ENCODE measurements at regions not wholly inside any gene's neighbourhood (a gene's known extent, or its start where the extent isn't known, plus 50 kb on each side); places are given as distances from the start of the nearest gene placed in this dataset.
"Not testable (repeated sequence)": the region's sequence is repeated elsewhere in the genome, so short reads cannot be mapped to it uniquely, and the experiment has no call there.

DNA sequence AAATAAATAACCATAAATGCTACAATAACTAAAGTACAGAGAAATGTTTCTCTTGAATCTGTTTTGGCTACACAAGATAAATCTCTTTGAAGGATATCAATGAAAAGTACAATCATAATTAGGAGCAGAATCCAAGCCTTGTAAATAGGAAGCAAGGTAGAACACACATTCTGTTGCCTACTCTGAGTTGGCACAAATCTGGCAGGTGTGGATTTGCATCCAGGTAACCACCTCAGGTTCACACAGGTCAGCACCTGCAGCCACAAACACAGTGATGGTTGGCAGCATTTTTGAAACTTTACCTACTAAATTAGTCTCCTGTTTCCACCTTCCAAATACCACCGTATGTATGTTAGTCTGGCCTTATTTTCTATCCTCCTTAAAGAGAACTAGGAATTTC is 105.3 kb upstream of the PIK3R1 start:
- Histone ChIP-seq H3K27me3 (ENCODE audit: control insufficient read depth in 1 of 2, insufficient read depth in 2 of 2, low read length in 2 of 2) (no peaks in the 10 kb centered on the region), H3K4me1 (ENCODE audit: insufficient read depth, low read length) (no peaks in the 10 kb centered on the region), H3K36me3 (ENCODE audit: insufficient read depth, low read length) (no peaks in the 10 kb centered on the region), H3K4me3 (ENCODE audit: low read length) (no peak overlapping the region), H3K9me3 (ENCODE audit: control insufficient read depth in 1 of 2, insufficient read depth in 1 of 2, low read length in 2 of 2) (no peaks in the 10 kb centered on the region), H3K27ac (ENCODE audit: low read depth in 1 of 2, low read length in 2 of 2) (no peak overlapping the region)
- ATAC-seq (ENCODE audit: poor library complexity) (no peak), DNase-seq (no peak)
- H3K9me3 Mint-ChIP-seq: no peaks in the 10 kb centered on the region
- no peaks in the 10 kb centered on the region for H3K4me1 Mint-ChIP-seq (ENCODE audit: low read depth)
- H3K27ac Mint-ChIP-seq: no peak overlapping the region
- POLR2A ChIA-PET: no interaction called here
- intact Hi-C loops (cut with DNase I, micrococcal nuclease): no loop called here
- no peak overlapping the region for H3K4me3 Mint-ChIP-seq
- no peaks in the 10 kb centered on the region for H3K36me3 Mint-ChIP-seq (ENCODE audit: low read depth)
- CTCF ChIA-PET: no interaction called here
- no peaks in the 10 kb centered on the region for H3K27me3 Mint-ChIP-seq
- TF ChIP-seq, protein P1, sequence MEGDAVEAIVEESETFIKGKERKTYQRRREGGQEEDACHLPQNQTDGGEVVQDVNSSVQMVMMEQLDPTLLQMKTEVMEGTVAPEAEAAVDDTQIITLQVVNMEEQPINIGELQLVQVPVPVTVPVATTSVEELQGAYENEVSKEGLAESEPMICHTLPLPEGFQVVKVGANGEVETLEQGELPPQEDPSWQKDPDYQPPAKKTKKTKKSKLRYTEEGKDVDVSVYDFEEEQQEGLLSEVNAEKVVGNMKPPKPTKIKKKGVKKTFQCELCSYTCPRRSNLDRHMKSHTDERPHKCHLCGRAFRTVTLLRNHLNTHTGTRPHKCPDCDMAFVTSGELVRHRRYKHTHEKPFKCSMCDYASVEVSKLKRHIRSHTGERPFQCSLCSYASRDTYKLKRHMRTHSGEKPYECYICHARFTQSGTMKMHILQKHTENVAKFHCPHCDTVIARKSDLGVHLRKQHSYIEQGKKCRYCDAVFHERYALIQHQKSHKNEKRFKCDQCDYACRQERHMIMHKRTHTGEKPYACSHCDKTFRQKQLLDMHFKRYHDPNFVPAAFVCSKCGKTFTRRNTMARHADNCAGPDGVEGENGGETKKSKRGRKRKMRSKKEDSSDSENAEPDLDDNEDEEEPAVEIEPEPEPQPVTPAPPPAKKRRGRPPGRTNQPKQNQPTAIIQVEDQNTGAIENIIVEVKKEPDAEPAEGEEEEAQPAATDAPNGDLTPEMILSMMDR (IDR thresholded peaks at IDR 0.05): no peak

DNA sequence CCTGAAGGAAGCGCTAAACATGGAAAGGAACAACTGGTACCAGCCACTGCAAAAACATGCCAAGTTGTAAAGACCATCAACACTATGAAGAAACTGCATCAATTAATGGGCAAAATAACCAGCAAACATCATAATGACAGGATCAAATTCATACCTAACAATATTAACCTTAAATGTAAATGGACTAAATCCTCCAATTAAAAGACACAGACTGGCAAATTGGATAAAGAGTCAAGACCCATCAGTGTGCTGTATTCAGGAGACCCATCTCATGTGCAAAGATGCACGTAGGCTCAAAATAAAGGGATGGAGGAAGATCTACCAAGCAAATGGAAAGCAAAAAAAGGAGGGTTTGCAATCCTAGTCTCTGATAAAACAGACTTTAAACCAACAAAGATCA is 111.3 kb upstream of the PIK3R1 start:
- H3K27ac Mint-ChIP-seq; intact Hi-C loops (cut with DNase I, micrococcal nuclease); CTCF ChIA-PET; H3K9me3 ChIP-seq (ENCODE audit: control insufficient read depth in 1 of 2, insufficient read depth in 1 of 2, low read length in 2 of 2); POLR2A ChIA-PET; H3K36me3 ChIP-seq (ENCODE audit: insufficient read depth, low read length); H3K4me1 Mint-ChIP-seq (ENCODE audit: low read depth); H3K9me3 Mint-ChIP-seq; H3K27ac ChIP-seq (ENCODE audit: low read depth in 1 of 2, low read length in 2 of 2); H3K4me3 Mint-ChIP-seq; H3K36me3 Mint-ChIP-seq (ENCODE audit: low read depth); H3K4me1 ChIP-seq (ENCODE audit: insufficient read depth, low read length); H3K4me3 ChIP-seq (ENCODE audit: low read length); H3K27me3 Mint-ChIP-seq; ATAC-seq (ENCODE audit: poor library complexity); DNase-seq; H3K27me3 ChIP-seq (ENCODE audit: control insufficient read depth in 1 of 2, insufficient read depth in 2 of 2, low read length in 2 of 2): not testable (repeated sequence)

DNA sequence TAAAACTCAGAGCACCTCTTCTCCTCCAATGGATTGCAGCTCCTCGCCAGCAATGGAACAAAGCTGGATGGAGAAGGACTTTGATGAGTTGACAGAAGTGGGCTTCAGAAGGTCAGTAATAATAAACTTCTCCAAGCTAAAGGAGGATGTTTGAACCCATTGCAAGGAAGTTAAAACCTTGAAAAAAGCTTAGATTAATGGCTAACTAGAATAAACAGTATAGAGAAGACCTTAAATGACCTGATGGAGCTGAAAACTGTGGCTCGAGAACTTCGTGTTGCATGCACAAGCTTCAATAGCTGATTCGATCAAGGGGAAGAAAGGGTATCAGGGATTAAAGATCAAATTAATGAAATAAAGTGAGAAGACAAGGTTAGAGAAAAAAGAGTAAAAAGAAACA is 112.3 kb upstream of the PIK3R1 start:
- DNase-seq; H3K27ac Mint-ChIP-seq; CTCF ChIA-PET; H3K27ac ChIP-seq (ENCODE audit: low read depth in 1 of 2, low read length in 2 of 2); H3K9me3 ChIP-seq (ENCODE audit: control insufficient read depth in 1 of 2, insufficient read depth in 1 of 2, low read length in 2 of 2); H3K4me1 ChIP-seq (ENCODE audit: insufficient read depth, low read length); POLR2A ChIA-PET; H3K4me1 Mint-ChIP-seq (ENCODE audit: low read depth); H3K27me3 Mint-ChIP-seq; H3K27me3 ChIP-seq (ENCODE audit: control insufficient read depth in 1 of 2, insufficient read depth in 2 of 2, low read length in 2 of 2); intact Hi-C loops (cut with DNase I, micrococcal nuclease); H3K36me3 Mint-ChIP-seq (ENCODE audit: low read depth); H3K4me3 ChIP-seq (ENCODE audit: low read length); H3K9me3 Mint-ChIP-seq; H3K4me3 Mint-ChIP-seq; H3K36me3 ChIP-seq (ENCODE audit: insufficient read depth, low read length); ATAC-seq (ENCODE audit: poor library complexity): not testable (repeated sequence)

DNA sequence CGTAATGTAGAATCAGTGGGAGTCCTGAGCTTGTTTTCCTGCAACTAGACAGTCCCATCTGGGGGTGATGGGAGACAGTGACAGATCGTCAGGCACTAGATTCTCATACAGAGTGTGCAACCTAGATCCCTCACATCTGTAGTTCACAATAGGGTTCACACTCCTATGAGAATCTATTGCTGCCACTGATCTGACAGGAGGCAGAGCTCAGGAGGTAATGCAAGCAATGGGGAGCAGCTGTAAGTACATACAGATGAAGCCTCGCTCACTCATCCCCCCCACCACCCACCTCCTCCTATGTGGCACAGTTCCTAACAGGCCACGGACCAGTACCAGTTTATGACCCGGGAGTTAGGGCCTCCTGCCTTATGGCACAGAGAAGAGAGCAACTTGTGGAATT is 116.2 kb upstream of the PIK3R1 start:
- ChIA-PET POLR2A (no interaction called here), CTCF (interaction anchor here (1.3 kb wide), 1 partner anchor 14 kb away, joined by 3 read pairs; no protein-coding TSS in a partner anchor)
- Histone ChIP-seq H3K9me3 (ENCODE audit: control insufficient read depth in 1 of 2, insufficient read depth in 1 of 2, low read length in 2 of 2) (peaks cover 0 to 5% of the 10 kb centered on the region in 2 experiments), H3K36me3 (ENCODE audit: insufficient read depth, low read length) (no peaks in the 10 kb centered on the region), H3K4me1 (ENCODE audit: insufficient read depth, low read length) (no peaks in the 10 kb centered on the region), H3K27ac (ENCODE audit: low read depth in 1 of 2, low read length in 2 of 2) (no peak overlapping the region), H3K4me3 (ENCODE audit: low read length) (no peak overlapping the region), H3K27me3 (ENCODE audit: control insufficient read depth in 1 of 2, insufficient read depth in 2 of 2, low read length in 2 of 2) (no peaks in the 10 kb centered on the region)
- H3K27me3 Mint-ChIP-seq: no peaks in the 10 kb centered on the region
- H3K4me3 Mint-ChIP-seq: no peak overlapping the region
- H3K9me3 Mint-ChIP-seq: peaks cover 4% of the 10 kb centered on the region
- TF ChIP-seq, protein P1 (IDR thresholded peaks at IDR 0.05): no peak
- DNase-seq: no peak
- H3K36me3 Mint-ChIP-seq (ENCODE audit: low read depth): no peaks in the 10 kb centered on the region
- intact Hi-C loops (cut with DNase I, micrococcal nuclease): no loop called here
- no peak for ATAC-seq (ENCODE audit: poor library complexity)
- no peaks in the 10 kb centered on the region for H3K4me1 Mint-ChIP-seq (ENCODE audit: low read depth)
- no peak overlapping the region for H3K27ac Mint-ChIP-seq

Measured in CD4-positive, alpha-beta T cell (primary cell).